Naive thymus-derived CD8-positive, alpha-beta T cell (primary cell): ENCODE measurements at regions not wholly inside any gene's neighbourhood (a gene's known extent, or its start where the extent isn't known, plus 50 kb on each side); places are given as distances from the start of the nearest gene placed in this dataset.

Experiments used
- ATAC-seq, 2 donors: fragments of 150-1000 bp; cut with Tn5 transposase in 1 of 2; sonication (Bioruptor Pico), chemical (Tn5 transposase) in 1 of 2; 1 replicate in 1 of 2; 2 replicates in 1 of 2; pipeline ENCODE4 v1.10.0; 2021; ENCODE audit warnings: mild to moderate bottlenecking in 2 of 2, moderate library complexity in 2 of 2
- POLR2A ChIA-PET: fragments of 350-600 bp; sonication (Branson Sonifier 250); formaldehyde crosslinking; loops from one replicate; lab custom pipeline; 2021; ENCODE audit warnings: antibody characterized with exemption; lab: Charles Lee
- DNase-seq, 10 donors: peaks; one replicate each; pipeline versions ENCODE4 v3.0.0 to v3.0.0-alpha.2; 2020 to 2022
- H3K27ac Mint-ChIP-seq, 10 donors: one replicate each; pipeline ENCODE4 v1.8.0; 2020 to 2022; ENCODE audit warnings: mild to moderate bottlenecking in 10 of 10, mixed read lengths in 10 of 10, moderate library complexity in 4 of 10, inconsistent platforms in 1 of 10
- H3K27me3 Mint-ChIP-seq, 5 donors: one replicate each; pipeline ENCODE4 v1.8.0; 2021 to 2022; ENCODE audit warnings: mixed read lengths in 5 of 5
- H3K36me3 Mint-ChIP-seq, 3 donors: one replicate each; pipeline ENCODE4 v1.8.0; 2020 to 2022; ENCODE audit warnings: mixed read lengths in 3 of 3, mild to moderate bottlenecking in 2 of 3, inconsistent platforms in 1 of 3
- H3K4me1 Mint-ChIP-seq, 4 donors: one replicate each; pipeline ENCODE4 v1.8.0; 2021 to 2022; ENCODE audit warnings: mixed read lengths in 4 of 4
- H3K4me3 Mint-ChIP-seq, 10 donors: one replicate each; pipeline ENCODE4 v1.8.0; 2020 to 2022; ENCODE audit warnings: mild to moderate bottlenecking in 10 of 10, mixed read lengths in 10 of 10, moderate library complexity in 6 of 10, inconsistent platforms in 1 of 10
- H3K9me3 Mint-ChIP-seq, 9 donors: one replicate each; pipeline ENCODE4 v1.8.0; 2020 to 2022; ENCODE audit warnings: mixed read lengths in 9 of 9, mild to moderate bottlenecking in 3 of 9, inconsistent platforms in 1 of 9, moderate library complexity in 1 of 9

- Mint-ChIP-seq H3K4me3 (no peak overlapping the region), H3K36me3 (no peaks in the 10 kb centered on the region), H3K27ac (peak overlapping the region in 1 of 10 donors; percentile 39), H3K4me1 (peaks cover 6 to 16% (median 13%) of the 10 kb centered on the region in 4 donors), H3K9me3 (peaks cover 0 to 1% (median 0%) of the 10 kb centered on the region in 9 donors), H3K27me3 (peaks cover 0 to 3% (median 2%) of the 10 kb centered on the region in 5 donors)
- no peak for DNase-seq
- POLR2A ChIA-PET, result no interaction called here
- ATAC-seq, result no peak
Measured at GRCh38 chr15:59843609-59844008, 154.5 kb upstream of the BNIP2 start.

DNA sequence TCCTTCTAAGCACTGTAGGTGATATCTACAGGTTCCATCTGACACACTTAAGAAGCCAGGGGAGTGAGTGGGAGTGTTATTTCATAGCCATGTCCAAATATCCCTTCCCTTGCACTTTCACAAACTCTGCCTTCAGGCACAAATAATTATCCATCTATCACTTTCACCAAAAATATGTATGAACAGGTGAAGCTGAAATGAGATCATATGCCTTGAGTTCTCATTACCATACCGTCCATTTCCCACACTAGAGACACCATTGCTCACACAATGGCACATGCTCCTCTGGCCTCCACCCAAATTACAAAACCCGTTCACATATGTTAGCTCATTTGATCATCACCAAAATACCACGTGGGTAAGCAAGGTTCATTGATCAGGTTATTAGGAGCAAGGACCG, 151.9 kb upstream of the BNIP2 start:
- POLR2A ChIA-PET, result interaction anchor here (1.8 kb wide), 1 partner anchor 9 kb away, joined by 4 read pairs; no protein-coding TSS in a partner anchor
- no peaks in the 10 kb centered on the region for H3K36me3 Mint-ChIP-seq
- peaks cover 0 to 1% (median 0%) of the 10 kb centered on the region in 9 donors for H3K9me3 Mint-ChIP-seq
- DNase-seq, result no peak
- peak overlapping the region in 1 of 10 donors; percentile 2 for H3K27ac Mint-ChIP-seq
- H3K4me1 Mint-ChIP-seq, result peaks cover 17 to 34% (median 24%) of the 10 kb centered on the region in 4 donors
- H3K4me3 Mint-ChIP-seq, result no peak overlapping the region
- ATAC-seq, result no peak
- H3K27me3 Mint-ChIP-seq, result peaks cover 0 to 2% (median 0%) of the 10 kb centered on the region in 5 donors

GRCh38 chr15:59839906-59840305, 150.8 kb upstream of the BNIP2 start:
- Mint-ChIP-seq H3K27me3 (peaks cover 0 to 2% (median 0%) of the 10 kb centered on the region in 5 donors), H3K36me3 (no peaks in the 10 kb centered on the region), H3K27ac (peak overlapping the region in 3 of 10 donors; percentile 12 to 81 (median 38)), H3K4me3 (no peak overlapping the region), H3K4me1 (peaks cover 19 to 39% (median 27%) of the 10 kb centered on the region in 4 donors), H3K9me3 (peaks cover 0 to 1% (median 0%) of the 10 kb centered on the region in 9 donors)
- POLR2A ChIA-PET, result interaction anchor here (0.9 to 1.8 kb wide), 2 partner anchors 10 to 11 kb away, joined by 3 to 4 read pairs; no protein-coding TSS in a partner anchor
- no peak for ATAC-seq
- no peak for DNase-seq

- Mint-ChIP-seq H3K4me3 (peak overlapping the region in 9 of 10 donors; percentile 20 to 80 (median 63)), H3K4me1 (peaks cover 22 to 47% (median 36%) of the 10 kb centered on the region in 4 donors), H3K9me3 (peaks cover 0 to 1% (median 0%) of the 10 kb centered on the region in 9 donors), H3K36me3 (no peaks in the 10 kb centered on the region), H3K27ac (peak overlapping the region; percentile 15 to 86 (median 70)), H3K27me3 (peaks cover 0 to 2% (median 0%) of the 10 kb centered on the region in 5 donors)
- peak in 1 of 10 donors; percentile 6 for DNase-seq
- ATAC-seq, result peak; percentile 52 to 58
- POLR2A ChIA-PET, result interaction anchor here (1.1 to 1.8 kb wide), 2 partner anchors 11 to 35 kb away, joined by 3 to 4 read pairs; no protein-coding TSS in a partner anchor
Measured at GRCh38 chr15:59838900-59839299, 149.8 kb upstream of the BNIP2 start.

GRCh38 chr15:59835776-59836175, 146.7 kb upstream of the BNIP2 start:
- Mint-ChIP-seq H3K27ac (peak overlapping the region in 1 of 10 donors; percentile 31), H3K4me3 (no peak overlapping the region), H3K9me3 (no peaks in the 10 kb centered on the region), H3K4me1 (peaks cover 22 to 56% (median 37%) of the 10 kb centered on the region in 4 donors), H3K36me3 (no peaks in the 10 kb centered on the region), H3K27me3 (no peaks in the 10 kb centered on the region)
- no peak for DNase-seq
- POLR2A ChIA-PET, result no interaction called here
- ATAC-seq, result no peak

GRCh38 chr15:59834528-59834927, 145.4 kb upstream of the BNIP2 start:
- POLR2A ChIA-PET, result no interaction called here
- Mint-ChIP-seq H3K36me3 (no peaks in the 10 kb centered on the region), H3K9me3 (no peaks in the 10 kb centered on the region), H3K4me3 (peak overlapping the region in 1 of 10 donors; percentile 8), H3K4me1 (peaks cover 25 to 47% (median 32%) of the 10 kb centered on the region in 4 donors), H3K27ac (peak overlapping the region in 4 of 10 donors; percentile 40 to 80 (median 72)), H3K27me3 (no peaks in the 10 kb centered on the region)
- no peak for ATAC-seq
- DNase-seq, result no peak

DNA sequence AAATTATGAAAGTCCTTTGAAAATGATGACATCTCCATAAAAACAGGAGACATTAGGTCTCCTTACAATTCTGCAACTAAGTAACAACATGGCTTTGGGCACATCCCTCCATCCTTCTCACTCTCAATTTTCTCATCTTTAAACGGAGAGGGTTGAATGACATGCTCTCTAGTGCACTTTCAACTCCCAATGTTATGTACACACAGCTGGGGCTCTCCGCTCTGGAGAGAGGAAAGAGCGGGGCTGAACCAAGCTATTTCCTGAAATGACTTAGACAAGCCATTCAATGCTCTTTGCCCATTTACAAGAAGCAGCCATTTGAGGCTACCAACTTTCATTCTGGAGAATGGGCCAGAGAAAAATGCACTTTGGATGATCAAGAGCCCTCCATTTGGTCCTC, 144.2 kb upstream of the BNIP2 start:
- ATAC-seq (no peak), DNase-seq (no peak)
- Mint-ChIP-seq H3K27me3 (no peaks in the 10 kb centered on the region), H3K36me3 (no peaks in the 10 kb centered on the region), H3K9me3 (no peaks in the 10 kb centered on the region), H3K4me1 (peaks cover 18 to 38% (median 24%) of the 10 kb centered on the region in 4 donors), H3K27ac (no peak overlapping the region), H3K4me3 (no peak overlapping the region)
- POLR2A ChIA-PET, result no interaction called here

DNA sequence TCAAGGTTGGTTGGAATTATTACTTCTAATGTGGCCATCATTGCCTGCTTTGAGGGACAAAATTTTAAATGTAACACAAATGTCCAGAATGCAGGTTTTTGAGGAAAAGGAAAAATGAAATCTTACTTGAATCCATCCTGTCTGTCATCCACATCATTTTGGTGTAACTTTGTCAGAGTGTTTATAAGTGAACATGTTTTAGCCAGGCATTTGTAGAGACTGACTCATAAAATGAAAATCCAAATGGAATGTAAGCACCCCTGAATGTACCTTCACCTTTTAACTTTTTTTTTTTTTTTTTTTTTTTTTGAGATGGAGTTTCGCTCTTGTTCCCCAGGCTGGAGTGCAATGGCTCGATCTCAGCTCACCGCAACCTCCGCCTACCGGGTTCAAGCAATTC, 141.8 kb upstream of the BNIP2 start:
- H3K4me1 Mint-ChIP-seq, result peaks cover 9 to 23% (median 15%) of the 10 kb centered on the region in 4 donors
- H3K27ac Mint-ChIP-seq, result peak overlapping the region in 1 of 10 donors; percentile 9
- POLR2A ChIA-PET, result no interaction called here
- ATAC-seq (no peak), DNase-seq (no peak)
- no peaks in the 10 kb centered on the region for H3K27me3 Mint-ChIP-seq
- H3K36me3 Mint-ChIP-seq, result no peaks in the 10 kb centered on the region
- no peaks in the 10 kb centered on the region for H3K9me3 Mint-ChIP-seq
- H3K4me3 Mint-ChIP-seq, result no peak overlapping the region

DNA sequence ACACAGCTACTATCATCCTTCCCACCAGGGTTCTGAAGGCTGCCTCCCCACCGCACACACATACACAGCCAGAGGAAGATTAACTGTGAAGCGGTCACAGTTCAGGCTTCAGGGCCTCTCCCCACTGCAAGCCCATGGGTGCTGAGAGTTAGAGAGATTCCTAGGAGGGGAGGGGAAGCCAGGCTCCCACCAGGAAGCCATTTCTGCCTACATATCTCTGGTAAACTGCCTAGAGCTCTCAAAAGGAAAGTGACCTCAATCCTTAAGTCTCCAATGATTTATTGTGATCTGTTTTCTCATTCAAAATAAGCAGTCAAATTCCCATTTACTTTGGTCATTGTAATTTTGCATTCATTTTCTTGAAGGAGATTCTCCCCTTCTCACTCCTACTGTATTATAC, 141.0 kb upstream of the BNIP2 start:
- no peak overlapping the region for H3K4me3 Mint-ChIP-seq
- DNase-seq, result no peak
- no peaks in the 10 kb centered on the region for H3K27me3 Mint-ChIP-seq
- peak overlapping the region in 2 of 10 donors; percentile 34 to 41 for H3K27ac Mint-ChIP-seq
- no peaks in the 10 kb centered on the region for H3K9me3 Mint-ChIP-seq
- H3K4me1 Mint-ChIP-seq, result peaks cover 9 to 23% (median 11%) of the 10 kb centered on the region in 4 donors
- POLR2A ChIA-PET, result no interaction called here
- no peak for ATAC-seq
- peaks cover 0 to 2% (median 0%) of the 10 kb centered on the region in 3 donors for H3K36me3 Mint-ChIP-seq

DNA sequence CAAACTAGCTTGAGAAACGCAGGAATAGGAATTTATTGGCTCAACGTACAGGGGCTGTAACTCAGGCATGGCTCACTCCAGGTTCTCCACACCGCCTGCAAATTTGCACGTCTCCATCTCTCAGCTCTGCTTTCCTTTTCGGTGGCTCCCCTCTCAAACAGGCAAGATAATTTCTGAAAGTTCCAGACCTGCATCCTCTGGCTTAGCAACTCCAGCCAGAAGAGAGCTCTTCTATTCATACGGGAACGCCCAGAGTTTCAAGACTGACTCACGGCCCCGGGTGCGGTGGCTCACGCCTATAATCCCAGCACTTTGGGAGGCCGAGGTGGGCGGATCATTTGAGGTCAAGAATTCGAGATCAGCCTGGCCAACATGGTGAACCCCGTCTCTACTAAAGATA, 139.7 kb upstream of the BNIP2 start:
- Mint-ChIP-seq H3K4me3 (no peak overlapping the region), H3K4me1 (peaks cover 0 to 11% (median 4%) of the 10 kb centered on the region in 4 donors), H3K9me3 (peaks cover 0 to under 1% (median 0%) of the 10 kb centered on the region in 9 donors), H3K36me3 (peaks cover 0 to 3% (median 0%) of the 10 kb centered on the region in 3 donors), H3K27me3 (peaks cover 0 to under 1% (median 0%) of the 10 kb centered on the region in 5 donors), H3K27ac (no peak overlapping the region)
- DNase-seq, result no peak
- ATAC-seq, result no peak
- POLR2A ChIA-PET, result interaction anchor here (0.7 kb wide), 1 partner anchor 11 kb away, joined by 3 read pairs; no protein-coding TSS in a partner anchor

DNA sequence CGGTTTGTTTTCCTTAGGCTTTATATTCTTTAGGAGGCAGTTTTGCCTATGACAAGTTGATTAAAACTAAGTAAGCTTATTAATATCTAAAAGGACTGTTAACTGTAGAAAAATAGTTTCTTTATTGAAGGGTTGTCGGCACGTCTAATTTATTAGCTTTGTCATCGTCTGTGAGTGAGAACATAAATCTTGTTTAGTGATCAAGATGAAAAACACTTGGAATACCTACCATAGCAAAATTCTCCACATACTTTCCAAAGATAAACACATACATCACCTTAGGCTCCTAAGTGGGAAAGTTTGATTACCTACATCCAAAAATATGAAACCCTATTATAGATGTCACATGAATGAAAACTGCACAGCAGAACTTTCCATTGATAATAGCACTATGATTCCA, 139.1 kb upstream of the BNIP2 start:
- Mint-ChIP-seq H3K27ac (no peak overlapping the region), H3K4me1 (peaks cover 0 to 7% (median 3%) of the 10 kb centered on the region in 4 donors)

DNA sequence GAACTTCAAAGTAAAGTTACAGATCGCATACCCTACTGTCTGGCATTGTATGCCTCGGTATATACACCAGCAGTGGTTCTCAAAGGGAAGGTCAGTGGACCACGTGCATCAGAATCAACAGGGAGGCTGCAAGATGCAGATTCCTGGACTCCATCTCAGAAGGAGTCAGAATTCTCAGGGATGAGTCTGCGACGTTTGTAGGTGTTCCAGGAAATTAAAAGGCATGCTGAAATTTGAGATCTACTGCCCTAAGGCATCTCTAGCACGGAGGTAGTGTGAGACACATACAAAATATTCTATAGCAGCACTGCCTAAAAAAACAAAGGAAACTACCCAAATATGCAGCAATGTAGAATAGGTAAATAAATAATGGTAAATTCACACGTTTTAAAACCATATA, 136.8 kb upstream of the BNIP2 start:
- DNase-seq, result no peak
- peaks cover 0 to 5% (median 0%) of the 10 kb centered on the region in 5 donors for H3K27me3 Mint-ChIP-seq
- peaks cover 0 to 6% (median 0%) of the 10 kb centered on the region in 4 donors for H3K4me1 Mint-ChIP-seq
- POLR2A ChIA-PET, result no interaction called here
- no peak for ATAC-seq
- H3K4me3 Mint-ChIP-seq, result no peak overlapping the region
- peaks cover 0 to 10% (median 0%) of the 10 kb centered on the region in 3 donors for H3K36me3 Mint-ChIP-seq
- H3K9me3 Mint-ChIP-seq, result peaks cover 0 to 9% (median 0%) of the 10 kb centered on the region in 9 donors
- H3K27ac Mint-ChIP-seq, result no peak overlapping the region

More for the DNA sequence above, 139.1 kb upstream of the BNIP2 start:
- Mint-ChIP-seq H3K9me3 (peaks cover 0 to 6% (median 0%) of the 10 kb centered on the region in 9 donors), H3K27me3 (peaks cover 0 to 3% (median 0%) of the 10 kb centered on the region in 5 donors), H3K36me3 (peaks cover 0 to 9% (median 0%) of the 10 kb centered on the region in 3 donors), H3K4me3 (no peak overlapping the region)
- ATAC-seq (no peak), DNase-seq (no peak)
- POLR2A ChIA-PET, result interaction anchor here (0.7 kb wide), 1 partner anchor 12 kb away, joined by 3 read pairs; no protein-coding TSS in a partner anchor

DNA sequence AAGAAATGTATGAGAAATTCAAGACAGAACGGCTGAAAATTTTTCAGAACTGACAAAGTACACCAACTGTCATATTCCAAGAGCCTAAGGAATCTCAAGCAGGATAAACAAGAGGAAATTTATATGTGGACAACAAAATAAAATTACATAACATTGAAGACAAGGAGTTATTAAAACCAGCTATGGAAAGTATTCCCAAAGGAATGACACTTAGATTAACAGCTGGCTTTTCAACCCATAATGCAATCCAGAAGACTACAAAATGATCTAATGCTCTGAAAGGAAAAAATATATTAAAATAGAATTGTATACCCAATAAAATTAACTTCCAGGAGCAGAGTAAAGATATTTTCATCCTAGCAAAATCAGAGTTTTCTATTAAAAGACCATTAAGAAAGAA, 132.2 kb upstream of the BNIP2 start:
- Mint-ChIP-seq H3K9me3 (peaks cover 0 to 9% (median 0%) of the 10 kb centered on the region in 9 donors), H3K4me3 (no peak overlapping the region), H3K36me3 (peaks cover 0 to 10% (median 0%) of the 10 kb centered on the region in 3 donors), H3K27ac (no peak overlapping the region), H3K4me1 (peaks cover 0 to 6% (median 4%) of the 10 kb centered on the region in 4 donors), H3K27me3 (peaks cover 0 to 8% (median 0%) of the 10 kb centered on the region in 5 donors)
- DNase-seq, result no peak
- POLR2A ChIA-PET, result no interaction called here
- no peak for ATAC-seq
